Breast epithelium (tissue), 4 donors: ENCODE measurements at regions not wholly inside any gene's neighbourhood (a gene's known extent, or its start where the extent isn't known, plus 50 kb on each side); places are given as distances from the start of the nearest gene placed in this dataset.
"Not testable (repeated sequence)": the region's sequence is repeated elsewhere in the genome, so short reads cannot be mapped to it uniquely, and the experiment has no call there.

Experiments used
- DNase-seq, 2 donors: peaks; one replicate each; pipeline ENCODE4 v3.0.0-alpha.2; 2019; ENCODE audit warnings: low spot score in 2 of 2
- H3K27ac ChIP-seq, 2 donors: fragments of 200-600 bp; sonication (generic) in 1 of 2; one replicate each; pipeline ENCODE4 v1.5.1; 2016 to 2019; ENCODE audit warnings: mild to moderate bottlenecking in 1 of 2
- H3K27me3 ChIP-seq, 2 donors: fragments of 200-600 bp; sonication (generic) in 1 of 2; one replicate each; pipeline versions ENCODE4 v1.5.1 to v1.6.0; 2017 to 2019; ENCODE audit warnings: control low read depth in 1 of 2, mild to moderate bottlenecking in 1 of 2
- H3K36me3 ChIP-seq: fragments of 200-600 bp; one replicate; pipeline ENCODE4 v1.5.1; 2019
- H3K4me1 ChIP-seq, 2 donors: fragments of 200-600 bp; sonication (generic); one replicate each; pipeline ENCODE4 v1.5.1; 2016 to 2019; ENCODE audit warnings: control low read depth in 1 of 2
- H3K4me3 ChIP-seq, 3 donors: fragments of 200-600 bp; sonication (generic); 1 replicate in 2 of 3; 2 replicates in 1 of 3; pipeline ENCODE4 v1.5.1; 2016 to 2019; ENCODE audit warnings: mild to moderate bottlenecking in 3 of 3, moderate library complexity in 2 of 3
- H3K9me3 ChIP-seq, 2 donors: fragments of 200-600 bp; sonication (generic) in 1 of 2; one replicate each; pipeline ENCODE4 v1.5.1; 2016 to 2019; ENCODE audit warnings: control low read depth in 1 of 2
- POLR2A ChIP-seq: fragments of 450-650 bp; IDR thresholded peaks from one replicate; pipeline ENCODE4 v1.6.1; 2016; ENCODE audit warnings: antibody characterized with exemption, mild to moderate bottlenecking, moderate library complexity
- POLR2AphosphoS5 ChIP-seq, 3 donors: sonication (generic); formaldehyde crosslinking; IDR thresholded peaks; one replicate each; pipeline ENCODE4 v1.6.1; 2017; ENCODE audit warnings: antibody characterized with exemption in 3 of 3
- intact Hi-C: fragments of 100-400 bp; cut with DNase I; formaldehyde crosslinking; loops from one replicate; pipeline ENCODE4 v1.15.1; 2023; ENCODE audit warnings: low total_unique reads
- TF ChIP-seq, protein P1 (sequence below), 3 donors: fragments of 450-650 bp; IDR thresholded peaks; one replicate each; pipeline ENCODE4 v1.5.1; 2016 to 2017; ENCODE audit warnings: antibody characterized with exemption in 3 of 3, mild to moderate bottlenecking in 3 of 3, moderate library complexity in 3 of 3

DNA sequence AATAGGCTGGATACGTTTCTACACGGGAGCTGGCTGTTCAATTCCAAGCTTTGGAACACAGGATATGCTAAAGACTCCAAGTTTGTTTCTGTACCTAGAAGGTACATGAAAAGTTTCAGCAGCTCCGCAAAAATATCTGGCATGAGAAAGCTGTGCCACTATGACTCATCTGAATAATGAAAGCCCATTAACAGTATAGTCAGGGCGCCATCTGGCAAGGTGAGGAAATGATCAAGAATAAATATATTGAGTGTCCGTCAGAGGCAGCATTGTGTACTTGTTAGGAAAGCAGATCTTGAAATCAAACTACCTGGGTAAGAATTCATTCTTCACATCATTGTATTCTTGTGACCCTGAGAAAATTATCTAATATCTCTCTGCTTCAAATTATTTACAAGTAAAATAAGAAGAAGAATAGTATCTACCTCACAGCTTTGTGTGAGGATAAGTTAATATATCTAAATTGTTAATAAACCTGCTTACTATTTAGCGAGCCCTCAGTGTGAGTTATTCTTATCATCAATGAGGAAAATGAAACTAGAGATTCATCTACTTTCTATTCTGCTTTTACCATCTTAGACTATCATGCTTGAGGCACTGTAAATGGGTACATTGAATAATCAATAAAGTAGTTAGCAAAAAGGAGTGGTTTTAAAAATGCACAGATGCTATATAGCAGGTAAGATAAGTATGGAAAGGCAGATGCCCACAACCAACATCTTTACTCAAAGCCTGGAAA, 53.5 kb downstream of the FSCB start:
- H3K9me3 ChIP-seq = peaks cover 5 to 11% of the 10 kb centered on the region in 2 donors
- no peak for DNase-seq
- H3K4me1 ChIP-seq = no peaks in the 10 kb centered on the region
- H3K27ac ChIP-seq = no peak overlapping the region
- no peaks in the 10 kb centered on the region for H3K36me3 ChIP-seq
- no peak overlapping the region for H3K4me3 ChIP-seq
- no peaks in the 10 kb centered on the region for H3K27me3 ChIP-seq
- intact Hi-C loops = no loop called here
- no peak for TF ChIP-seq POLR2AphosphoS5 (IDR thresholded peaks at IDR 0.05)
- TF ChIP-seq, protein P1, sequence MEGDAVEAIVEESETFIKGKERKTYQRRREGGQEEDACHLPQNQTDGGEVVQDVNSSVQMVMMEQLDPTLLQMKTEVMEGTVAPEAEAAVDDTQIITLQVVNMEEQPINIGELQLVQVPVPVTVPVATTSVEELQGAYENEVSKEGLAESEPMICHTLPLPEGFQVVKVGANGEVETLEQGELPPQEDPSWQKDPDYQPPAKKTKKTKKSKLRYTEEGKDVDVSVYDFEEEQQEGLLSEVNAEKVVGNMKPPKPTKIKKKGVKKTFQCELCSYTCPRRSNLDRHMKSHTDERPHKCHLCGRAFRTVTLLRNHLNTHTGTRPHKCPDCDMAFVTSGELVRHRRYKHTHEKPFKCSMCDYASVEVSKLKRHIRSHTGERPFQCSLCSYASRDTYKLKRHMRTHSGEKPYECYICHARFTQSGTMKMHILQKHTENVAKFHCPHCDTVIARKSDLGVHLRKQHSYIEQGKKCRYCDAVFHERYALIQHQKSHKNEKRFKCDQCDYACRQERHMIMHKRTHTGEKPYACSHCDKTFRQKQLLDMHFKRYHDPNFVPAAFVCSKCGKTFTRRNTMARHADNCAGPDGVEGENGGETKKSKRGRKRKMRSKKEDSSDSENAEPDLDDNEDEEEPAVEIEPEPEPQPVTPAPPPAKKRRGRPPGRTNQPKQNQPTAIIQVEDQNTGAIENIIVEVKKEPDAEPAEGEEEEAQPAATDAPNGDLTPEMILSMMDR (IDR thresholded peaks at IDR 0.05) = no peak
- no peak for TF ChIP-seq POLR2A

- H3K36me3 ChIP-seq, intact Hi-C loops, H3K9me3 ChIP-seq, H3K27me3 ChIP-seq, H3K4me1 ChIP-seq, H3K27ac ChIP-seq, H3K4me3 ChIP-seq, DNase-seq: not testable (repeated sequence)
Observed at GRCh38 chr14:44450232-44450631, 56.9 kb downstream of the FSCB start.

DNA sequence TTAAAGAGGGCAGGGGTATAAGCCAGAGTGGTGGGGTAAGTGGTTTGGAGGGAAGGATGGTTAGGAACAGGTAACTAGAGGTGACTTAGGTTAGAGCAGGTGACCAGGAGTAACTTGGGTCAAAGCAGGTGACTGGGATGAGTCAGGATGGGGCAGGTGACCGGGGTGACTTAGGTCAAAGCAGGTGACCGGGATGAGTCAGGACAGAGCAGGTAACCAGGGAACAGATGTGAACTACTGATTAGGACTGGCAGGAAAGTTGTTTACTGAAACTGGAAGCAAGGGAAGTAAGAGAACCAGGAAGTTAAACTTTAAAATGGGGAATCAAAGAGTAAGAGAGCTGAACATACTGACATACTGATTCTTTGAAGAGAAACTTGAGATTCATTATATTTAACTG, 57.4 kb downstream of the FSCB start:
- Histone ChIP-seq H3K4me3 (no peak overlapping the region), H3K9me3 (no peaks in the 10 kb centered on the region), H3K27ac (no peak overlapping the region), H3K4me1 (no peaks in the 10 kb centered on the region), H3K27me3 (no peaks in the 10 kb centered on the region), H3K36me3 (no peaks in the 10 kb centered on the region)
- intact Hi-C loops = no loop called here
- no peak for DNase-seq
- TF ChIP-seq POLR2AphosphoS5 (IDR thresholded peaks at IDR 0.05) = no peak
- TF ChIP-seq, protein P1 (IDR thresholded peaks at IDR 0.05) = no peak
- TF ChIP-seq POLR2A = no peak

GRCh38 chr14:44448951-44449358, 58.1 kb downstream of the FSCB start:
- DNase-seq = no peak
- H3K9me3 ChIP-seq = no peaks in the 10 kb centered on the region
- H3K27me3 ChIP-seq = no peaks in the 10 kb centered on the region
- no peaks in the 10 kb centered on the region for H3K36me3 ChIP-seq
- H3K4me1 ChIP-seq = no peaks in the 10 kb centered on the region
- intact Hi-C loops = no loop called here
- TF ChIP-seq, protein P1 (IDR thresholded peaks at IDR 0.05) = no peak
- TF ChIP-seq POLR2AphosphoS5 (IDR thresholded peaks at IDR 0.05) (no peak), POLR2A (no peak)
- no peak overlapping the region for H3K4me3 ChIP-seq
- no peak overlapping the region for H3K27ac ChIP-seq

DNA sequence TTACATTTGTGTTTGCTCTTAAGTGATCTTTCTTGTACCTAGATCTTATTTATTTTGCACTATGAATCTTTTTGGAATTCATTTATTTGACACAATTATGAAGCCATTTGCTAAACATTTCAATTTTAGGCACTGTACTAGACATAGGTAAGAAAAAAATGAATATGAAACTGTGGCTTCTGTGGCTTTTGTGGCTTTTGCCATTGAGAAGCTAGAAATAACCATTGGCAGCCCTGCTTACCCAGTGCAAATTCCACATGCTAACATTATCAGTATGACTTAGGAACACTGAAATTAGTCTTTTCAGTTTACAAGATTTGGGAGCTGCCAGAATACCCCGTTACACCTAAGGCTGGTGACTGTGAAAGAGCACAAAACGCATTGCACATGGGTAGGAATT, 60.1 kb downstream of the FSCB start:
- no peak overlapping the region for H3K4me3 ChIP-seq
- H3K4me1 ChIP-seq = no peaks in the 10 kb centered on the region
- no peaks in the 10 kb centered on the region for H3K27me3 ChIP-seq
- H3K36me3 ChIP-seq = no peaks in the 10 kb centered on the region
- H3K27ac ChIP-seq = no peak overlapping the region
- DNase-seq = no peak
- TF ChIP-seq POLR2AphosphoS5 (IDR thresholded peaks at IDR 0.05) (no peak), POLR2A (no peak)
- TF ChIP-seq, protein P1 (IDR thresholded peaks at IDR 0.05) = no peak
- H3K9me3 ChIP-seq = no peaks in the 10 kb centered on the region
- intact Hi-C loops = no loop called here

GRCh38 chr14:44444454-44444853, 62.6 kb downstream of the FSCB start:
- intact Hi-C loops = no loop called here
- Histone ChIP-seq H3K27me3 (no peaks in the 10 kb centered on the region), H3K27ac (no peak overlapping the region), H3K4me3 (no peak overlapping the region), H3K4me1 (no peaks in the 10 kb centered on the region), H3K36me3 (no peaks in the 10 kb centered on the region), H3K9me3 (no peaks in the 10 kb centered on the region)
- TF ChIP-seq, protein P1 (IDR thresholded peaks at IDR 0.05) = no peak
- TF ChIP-seq POLR2AphosphoS5 (IDR thresholded peaks at IDR 0.05) = no peak
- TF ChIP-seq POLR2A = no peak
- DNase-seq = no peak
